H9 (cell line): ENCODE measurements at regions not wholly inside any gene's neighbourhood (a gene's known extent, or its start where the extent isn't known, plus 50 kb on each side); places are given as distances from the start of the nearest gene placed in this dataset.

Source experiments
- DNase-seq: peaks from one replicate; pipeline ENCODE4 v3.0.0-alpha.2; 2017
- H2AFZ ChIP-seq: one replicate; pipeline ENCODE4 v1.6.1; 2013; ENCODE audit warnings: mild to moderate bottlenecking, low read length, control low read depth, moderate library complexity
- H2AK5ac ChIP-seq: 2 replicates; pipeline ENCODE4 v1.6.1; 2013; ENCODE audit warnings: low read length, control low read depth, mixed read lengths; ENCODE audit not compliant: insufficient read length
- H2BK120ac ChIP-seq: one replicate; pipeline ENCODE4 v1.6.1; 2013; ENCODE audit warnings: low read depth, mild to moderate bottlenecking, low read length, control low read depth, inconsistent platforms; ENCODE audit not compliant: poor library complexity, severe bottlenecking
- H2BK12ac ChIP-seq: 2 replicates; pipeline ENCODE4 v1.6.1; 2013; ENCODE audit warnings: low read length, control low read depth, mixed read lengths, low read depth; ENCODE audit not compliant: insufficient read length
- H2BK15ac ChIP-seq: 2 replicates; pipeline ENCODE4 v1.6.1; 2013; ENCODE audit warnings: low read depth, low read length, control low read depth
- H2BK20ac ChIP-seq: one replicate; pipeline ENCODE4 v1.6.1; 2013; ENCODE audit warnings: low read depth, mild to moderate bottlenecking, low read length, control low read depth, inconsistent platforms; ENCODE audit not compliant: poor library complexity, severe bottlenecking
- H2BK5ac ChIP-seq: 2 replicates; pipeline ENCODE4 v1.6.1; 2013; ENCODE audit warnings: low read length, control low read depth, mixed read lengths; ENCODE audit not compliant: insufficient read length
- H3K14ac ChIP-seq: 2 replicates; pipeline ENCODE4 v1.6.1; 2013; ENCODE audit warnings: low read length, control low read depth; ENCODE audit not compliant: insufficient read depth
- H3K18ac ChIP-seq: 2 replicates; pipeline ENCODE4 v1.6.1; 2013; ENCODE audit warnings: low read depth, mild to moderate bottlenecking, mixed read lengths, low read length, control low read depth; ENCODE audit not compliant: insufficient read length
- H3K23ac ChIP-seq: 2 replicates; pipeline ENCODE4 v1.6.1; 2013; ENCODE audit warnings: low read length, control low read depth, mixed read lengths, low read depth; ENCODE audit not compliant: insufficient read length
- H3K23me2 ChIP-seq: 2 replicates; pipeline ENCODE4 v1.6.1; 2013; ENCODE audit warnings: low read depth, mild to moderate bottlenecking, mixed read lengths, low read length, control low read depth; ENCODE audit not compliant: insufficient read length, poor library complexity, severe bottlenecking
- H3K27ac ChIP-seq: 2 replicates; pipeline ENCODE4 v1.5.1; 2013; ENCODE audit warnings: low read length, control low read depth, mixed read lengths, low read depth; ENCODE audit not compliant: insufficient read length
- H3K27me3 ChIP-seq: 2 replicates; pipeline ENCODE4 v1.6.1; 2013; ENCODE audit warnings: low read length, control low read depth, inconsistent platforms; ENCODE audit not compliant: insufficient read depth
- H3K4ac ChIP-seq: 2 replicates; pipeline ENCODE4 v1.6.1; 2013; ENCODE audit warnings: low read depth, mild to moderate bottlenecking, control low read depth, inconsistent platforms, low read length, moderate library complexity
- H3K4me1 ChIP-seq: 2 replicates; pipeline ENCODE4 v1.6.1; 2013; ENCODE audit warnings: low read length, control low read depth, inconsistent platforms; ENCODE audit not compliant: insufficient read depth
- H3K4me2 ChIP-seq: 2 replicates; pipeline ENCODE4 v1.6.1; 2013; ENCODE audit warnings: low read length, control low read depth, mixed read lengths; ENCODE audit not compliant: insufficient read length, insufficient read depth
- H3K56ac ChIP-seq: 2 replicates; pipeline ENCODE4 v1.6.1; 2013; ENCODE audit warnings: low read depth, mild to moderate bottlenecking, mixed read lengths, low read length, control low read depth; ENCODE audit not compliant: insufficient read length
- H3K79me1 ChIP-seq: 2 replicates; pipeline ENCODE4 v1.6.1; 2013; ENCODE audit warnings: low read depth, mild to moderate bottlenecking, moderate library complexity, low read length, control low read depth, inconsistent platforms; ENCODE audit not compliant: insufficient read depth, poor library complexity, severe bottlenecking
- H3K79me2 ChIP-seq: 2 replicates; pipeline ENCODE4 v1.6.1; 2013; ENCODE audit warnings: low read length, control low read depth, inconsistent platforms; ENCODE audit not compliant: insufficient read depth
- H3K9ac ChIP-seq: 2 replicates; pipeline ENCODE4 v1.6.1; 2013; ENCODE audit warnings: low read length, control low read depth, mixed read lengths; ENCODE audit not compliant: insufficient read length; ENCODE audit errors: extremely low read depth
- H3K9me3 ChIP-seq: one replicate; pipeline ENCODE4 v1.6.1; 2013; ENCODE audit warnings: low read depth, low read length, inconsistent platforms; ENCODE audit not compliant: control insufficient read depth
- H3T11ph ChIP-seq: one replicate; pipeline ENCODE4 v1.6.1; 2013; ENCODE audit warnings: mild to moderate bottlenecking, low read length, control low read depth, inconsistent platforms
- H4K20me1 ChIP-seq: one replicate; pipeline ENCODE4 v1.6.1; 2013; ENCODE audit not compliant: control insufficient read depth, insufficient read length, insufficient read depth
- H4K5ac ChIP-seq: 2 replicates; pipeline ENCODE4 v1.6.1; 2013; ENCODE audit warnings: low read depth, mild to moderate bottlenecking, mixed read lengths, low read length, control low read depth; ENCODE audit not compliant: insufficient read length
- H4K8ac ChIP-seq: replicated peaks from 2 replicates; pipeline ENCODE4 v1.6.1; 2013; ENCODE audit warnings: low read length, control low read depth, mixed read lengths, low read depth; ENCODE audit not compliant: insufficient read length
- H4K91ac ChIP-seq: 2 replicates; pipeline ENCODE4 v1.6.1; 2013; ENCODE audit warnings: low read depth, mild to moderate bottlenecking, moderate library complexity, mixed read lengths, low read length, control low read depth; ENCODE audit not compliant: insufficient read length
- H3K27ac Mint-ChIP-seq, 3 experiments: 2 replicates in 2 of 3; 3 replicates in 1 of 3; pipeline ENCODE4 v1.8.0; 2020 to 2021; ENCODE audit warnings: mixed read lengths in 3 of 3, mild to moderate bottlenecking in 1 of 3, moderate library complexity in 1 of 3
- H3K27me3 Mint-ChIP-seq: 2 replicates; pipeline ENCODE4 v1.8.0; 2021; ENCODE audit warnings: low read depth, mild to moderate bottlenecking, moderate library complexity, mixed read lengths
- H3K36me3 Mint-ChIP-seq, 3 experiments: 2 replicates in 2 of 3; 3 replicates in 1 of 3; pipeline ENCODE4 v1.8.0; 2020 to 2021; ENCODE audit warnings: low read depth in 3 of 3, mixed read lengths in 3 of 3; ENCODE audit not compliant: insufficient read depth in 1 of 3
- H3K4me1 Mint-ChIP-seq, 2 experiments: 2 replicates each; pipeline ENCODE4 v1.8.0; 2020; ENCODE audit warnings: mixed read lengths in 2 of 2
- H3K4me3 Mint-ChIP-seq, 2 experiments: 2 replicates in 1 of 2; 3 replicates in 1 of 2; pipeline ENCODE4 v1.8.0; 2020 to 2021; ENCODE audit warnings: mild to moderate bottlenecking in 2 of 2, mixed read lengths in 2 of 2, moderate library complexity in 1 of 2
- H3K9me3 Mint-ChIP-seq, 2 experiments: 2 replicates in 1 of 2; 3 replicates in 1 of 2; pipeline ENCODE4 v1.8.0; 2020; ENCODE audit warnings: mild to moderate bottlenecking in 2 of 2, mixed read lengths in 2 of 2, moderate library complexity in 1 of 2
- CTCF ChIP-seq: fragments of 200-600 bp; sonication (generic); conservative IDR thresholded peaks from 3 replicates; pipeline ENCODE4 v1.8.0; 2021; ENCODE audit warnings: antibody characterized with exemption, mild to moderate bottlenecking
- WGBS: extraction: QIAGEN DNeasy Blood & Tissue Kit; methylation state at CpG from one replicate; pipeline ENCODE4 v1.1.7; 2013; ENCODE audit warnings: missing lambda C conversion rate, low lambda C conversion rate, mixed read lengths; ENCODE audit not compliant: insufficient read length; ENCODE audit errors: extremely low coverage; 5-methylcytosine and 5-hydroxymethylcytosine counted together

- Histone ChIP-seq H3K56ac (no peak overlapping the region), H3K18ac (no peak overlapping the region), H4K20me1 (no peaks in the 10 kb centered on the region), H2BK20ac (no peak overlapping the region), H2BK5ac (no peak overlapping the region), H3K9me3 (no peaks in the 10 kb centered on the region), H3K23ac (no peak overlapping the region), H2AFZ (no peak overlapping the region), H4K5ac (no peak overlapping the region), H3T11ph (no peak overlapping the region), H3K79me2 (no peaks in the 10 kb centered on the region), H3K23me2 (no peaks in the 10 kb centered on the region), H4K91ac (no peak overlapping the region), H2BK15ac (no peak overlapping the region), H2AK5ac (no peak overlapping the region), H3K27me3 (no peaks in the 10 kb centered on the region), H4K8ac (no peak overlapping the region), H2BK120ac (no peak overlapping the region), H3K14ac (no peak overlapping the region), H3K4me1 (no peaks in the 10 kb centered on the region), H3K4me2 (no peak overlapping the region), H2BK12ac (no peak overlapping the region), H3K9ac (no peak overlapping the region), H3K27ac (no peak overlapping the region), H3K4ac (no peak overlapping the region), H3K79me1 (no peaks in the 10 kb centered on the region)
- no CpG with 5 or more reads among the region's 1 CpG for WGBS
- H3K9me3 Mint-ChIP-seq, result peaks cover 11 to 18% of the 10 kb centered on the region in 2 experiments
- H3K27me3 Mint-ChIP-seq, result no peaks in the 10 kb centered on the region
- DNase-seq, result no peak
- TF ChIP-seq CTCF, result no peak
- H3K36me3 Mint-ChIP-seq, result peaks cover 4 to 19% (median 5%) of the 10 kb centered on the region in 3 experiments; a peak in 4 of 7 replicates
- no peak overlapping the region for H3K4me3 Mint-ChIP-seq
- H3K27ac Mint-ChIP-seq, result no peak overlapping the region
- no peaks in the 10 kb centered on the region; a peak in 1 of 4 replicates for H3K4me1 Mint-ChIP-seq
Observed at GRCh38 chr7:81128011-81128410, 209.2 kb upstream of the SEMA3C start.
